ENCODE measurements at regions not wholly inside any gene's neighbourhood (a gene's known extent, or its start where the extent isn't known, plus 50 kb on each side); places are given as distances from the start of the nearest gene placed in this dataset.

DNA sequence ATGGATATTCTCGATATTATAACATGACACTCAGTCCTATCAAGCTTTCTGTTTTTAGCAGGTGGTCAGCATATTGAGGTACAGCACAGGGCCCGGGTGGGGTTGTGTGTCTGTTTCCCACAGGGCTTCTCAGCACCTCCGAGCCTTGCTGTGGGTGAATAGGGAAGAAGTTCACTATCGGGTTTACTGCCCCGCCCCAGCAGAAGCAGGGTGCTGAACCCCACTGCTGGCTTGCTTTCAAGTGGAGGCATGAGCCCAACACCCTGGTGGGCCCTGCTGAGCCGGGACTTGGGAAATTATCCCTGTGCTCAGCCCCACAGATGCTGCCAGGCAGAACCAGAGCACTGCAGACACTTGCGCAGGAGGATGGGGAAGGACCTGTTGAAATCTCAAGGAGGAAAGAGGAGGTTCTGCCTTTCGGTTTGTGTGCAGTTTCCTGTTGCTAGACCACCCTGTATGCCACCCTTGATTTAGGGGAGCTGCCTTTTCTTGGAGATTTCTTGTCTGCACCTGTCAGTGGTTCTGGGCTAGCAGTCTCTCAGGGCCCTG, 270.3 kb upstream of the SALL3 start:
- no peak for TF ChIP-seq ZNF274 (IDR thresholded peaks at IDR 0.05; ENCODE audit: low read depth, low read length)
- TF ChIP-seq YY1 (IDR thresholded peaks at IDR 0.05; ENCODE audit: insufficient read depth, insufficient read length), result no peak
- TF ChIP-seq SUZ12 (IDR thresholded peaks at IDR 0.05; ENCODE audit: extremely low read depth, insufficient read depth, insufficient read length), result no peak
